HepG2 (cell line): ENCODE measurements at regions not wholly inside any gene's neighbourhood (a gene's known extent, or its start where the extent isn't known, plus 50 kb on each side); places are given as distances from the start of the nearest gene placed in this dataset.

ENCODE experiments used
- CTCF ChIP-seq: sonication (generic); formaldehyde crosslinking; IDR thresholded peaks from 2 replicates; pipeline ENCODE4 v1.5.0; 2020; ENCODE audit warnings: mild to moderate bottlenecking, missing genetic modification reagents, moderate library complexity
- PHF8 ChIP-seq: sonication (generic); formaldehyde crosslinking; IDR thresholded peaks from 2 replicates; pipeline ENCODE4 v1.5.0; 2020; ENCODE audit warnings: missing genetic modification reagents
- TBP ChIP-seq: sonication (generic); formaldehyde crosslinking; IDR thresholded peaks from 2 replicates; pipeline ENCODE4 v1.5.0; 2020; ENCODE audit warnings: missing genetic modification reagents
- ZFP41 ChIP-seq: sonication (generic); formaldehyde crosslinking; IDR thresholded peaks from 2 replicates; pipeline ENCODE4 v1.4.0; 2020; ENCODE audit warnings: mild to moderate bottlenecking, missing genetic modification reagents, borderline replicate concordance
- ZNF335 ChIP-seq: sonication (generic); formaldehyde crosslinking; IDR thresholded peaks from 2 replicates; pipeline ENCODE4 v1.4.0; 2020; ENCODE audit warnings: missing genetic modification reagents
- ZNF589 ChIP-seq: sonication (generic); formaldehyde crosslinking; conservative IDR thresholded peaks from 2 replicates; pipeline ENCODE4 v1.8.0; 2022; ENCODE audit warnings: mild to moderate bottlenecking, moderate library complexity, missing genetic modification reagents

- no peak for TF ChIP-seq ZFP41 (CRISPR knock-in tag)
- TF ChIP-seq ZNF589 (CRISPR knock-in tag) = no peak
- no peak for TF ChIP-seq PHF8 (CRISPR knock-in tag)
- TF ChIP-seq ZNF335 (CRISPR knock-in tag) = no peak
- no peak for TF ChIP-seq CTCF
- no peak for TF ChIP-seq TBP
These were observed 53.4 kb downstream of the MPP7 start for GRCh38 chr10:28249512-28249911.
